ENCODE measurements at regions not wholly inside any gene's neighbourhood (a gene's known extent, or its start where the extent isn't known, plus 50 kb on each side); places are given as distances from the start of the nearest gene placed in this dataset.
"Not testable (repeated sequence)": the region's sequence is repeated elsewhere in the genome, so short reads cannot be mapped to it uniquely, and the experiment has no call there.

- TF ChIP-seq CTCF (conservative IDR thresholded peaks at IDR 0.05; ENCODE audit: low read length); EZH2phosphoT487 (IDR thresholded peaks at IDR 0.05; ENCODE audit: borderline replicate concordance): not testable (repeated sequence)
These were observed 236.8 kb downstream of the VAPA start for GRCh38 chr18:10150576-10150975.
